Panc1 (cell line): ENCODE measurements at regions not wholly inside any gene's neighbourhood (a gene's known extent, or its start where the extent isn't known, plus 50 kb on each side); places are given as distances from the start of the nearest gene placed in this dataset.

Experiments used
- CTCF ChIP-seq: fragments of 450-650 bp; IDR thresholded peaks from 2 replicates; pipeline ENCODE4 v1.5.1; 2017; ENCODE audit warnings: mild to moderate bottlenecking
- SIN3A ChIP-seq: IDR thresholded peaks from 2 replicates; pipeline ENCODE4 v1.6.1; 2012; ENCODE audit warnings: low read depth, mild to moderate bottlenecking, low read length, moderate library complexity, borderline replicate concordance; ENCODE audit not compliant: insufficient read depth

GRCh38 chr3:70863049-70863448, 550.6 kb upstream of the MDFIC2 start:
- no peak for TF ChIP-seq SIN3A
- TF ChIP-seq CTCF, result no peak
